GM18517 (cell line): ENCODE measurements at regions not wholly inside any gene's neighbourhood (a gene's known extent, or its start where the extent isn't known, plus 50 kb on each side); places are given as distances from the start of the nearest gene placed in this dataset.

Source experiments
- ATAC-seq: cut with Tn5 transposase; IDR thresholded peaks from one replicate; pipeline ENCODE4 v1.9.1; 2021; ENCODE audit warnings: mild to moderate bottlenecking, moderate library complexity; ENCODE audit not compliant: unreplicated experiment

GRCh38 chr6:170048615-170049256 is 242.1 kb downstream of the DLL1 start:
- no peak for ATAC-seq

GRCh38 chr6:170047823-170048222 is 243.1 kb downstream of the DLL1 start:
- ATAC-seq, result no peak

- no peak for ATAC-seq
Measured at GRCh38 chr6:170046791-170047626, 243.9 kb downstream of the DLL1 start.

GRCh38 chr6:170045981-170046667 is 244.8 kb downstream of the DLL1 start:
- no peak for ATAC-seq

GRCh38 chr6:170045563-170045960 is 245.3 kb downstream of the DLL1 start:
- no peak for ATAC-seq

- no peak for ATAC-seq
Measured at GRCh38 chr6:170044836-170045562, 245.9 kb downstream of the DLL1 start.

- no peak for ATAC-seq
Measured at GRCh38 chr6:170043881-170044790, 246.7 kb downstream of the DLL1 start.

- no peak for ATAC-seq
Measured at GRCh38 chr6:170043150-170043819, 247.6 kb downstream of the DLL1 start.

GRCh38 chr6:170042596-170043118 is 248.2 kb downstream of the DLL1 start:
- no peak for ATAC-seq

- no peak for ATAC-seq
Measured at GRCh38 chr6:170042123-170042522, 248.8 kb downstream of the DLL1 start.

GRCh38 chr6:170041526-170041925 is 249.4 kb downstream of the DLL1 start:
- ATAC-seq, result no peak

GRCh38 chr6:170040906-170041305 is 250.0 kb downstream of the DLL1 start:
- no peak for ATAC-seq

- no peak for ATAC-seq
Measured at GRCh38 chr6:170040115-170040500, 250.8 kb downstream of the DLL1 start.

- no peak for ATAC-seq
Measured at GRCh38 chr6:170039156-170040114, 251.4 kb downstream of the DLL1 start.

- ATAC-seq, result no peak
Measured at GRCh38 chr6:170038708-170039107, 252.2 kb downstream of the DLL1 start.

GRCh38 chr6:170038251-170038650 is 252.6 kb downstream of the DLL1 start:
- no peak for ATAC-seq

- ATAC-seq, result no peak
Measured at GRCh38 chr6:170037541-170038250, 253.2 kb downstream of the DLL1 start.

- no peak for ATAC-seq
Measured at GRCh38 chr6:170036916-170037315, 254.0 kb downstream of the DLL1 start.
